Lower leg skin (tissue), 3 donors: ENCODE measurements at regions not wholly inside any gene's neighbourhood (a gene's known extent, or its start where the extent isn't known, plus 50 kb on each side); places are given as distances from the start of the nearest gene placed in this dataset.

Experiments used
- POLR2A ChIP-seq, 2 donors: fragments of 450-650 bp; IDR thresholded peaks; one replicate each; pipeline ENCODE4 v1.6.1; 2016 to 2017; ENCODE audit warnings: antibody characterized with exemption in 2 of 2, mild to moderate bottlenecking in 1 of 2, moderate library complexity in 1 of 2
- TF ChIP-seq, protein P1 (sequence below), 3 donors: fragments of 450-650 bp; IDR thresholded peaks; one replicate each; pipeline ENCODE4 v1.5.1; 2016; ENCODE audit warnings: antibody characterized with exemption in 3 of 3, mild to moderate bottlenecking in 3 of 3, moderate library complexity in 2 of 3

DNA sequence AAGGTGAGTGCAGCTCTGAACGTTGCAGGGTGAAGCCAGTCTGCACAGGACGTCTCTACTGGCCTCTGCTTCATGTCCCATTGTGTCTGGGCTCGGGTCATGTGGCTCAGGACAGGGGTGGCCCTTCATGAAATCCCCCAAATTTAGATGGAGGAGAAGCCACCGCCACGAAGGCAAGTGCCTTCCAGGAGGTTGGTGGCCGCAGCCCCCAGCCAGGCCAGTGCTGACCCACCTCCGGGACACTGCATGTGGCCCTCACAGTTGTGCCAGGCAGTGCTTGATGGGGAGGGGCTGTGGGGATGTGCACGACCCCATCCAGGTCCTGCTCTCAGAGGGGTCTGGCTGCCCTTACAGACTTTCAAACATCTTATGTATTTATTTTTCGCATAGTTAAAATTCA lies 1311.1 kb downstream of the BRD1 start:
- TF ChIP-seq, protein P1, sequence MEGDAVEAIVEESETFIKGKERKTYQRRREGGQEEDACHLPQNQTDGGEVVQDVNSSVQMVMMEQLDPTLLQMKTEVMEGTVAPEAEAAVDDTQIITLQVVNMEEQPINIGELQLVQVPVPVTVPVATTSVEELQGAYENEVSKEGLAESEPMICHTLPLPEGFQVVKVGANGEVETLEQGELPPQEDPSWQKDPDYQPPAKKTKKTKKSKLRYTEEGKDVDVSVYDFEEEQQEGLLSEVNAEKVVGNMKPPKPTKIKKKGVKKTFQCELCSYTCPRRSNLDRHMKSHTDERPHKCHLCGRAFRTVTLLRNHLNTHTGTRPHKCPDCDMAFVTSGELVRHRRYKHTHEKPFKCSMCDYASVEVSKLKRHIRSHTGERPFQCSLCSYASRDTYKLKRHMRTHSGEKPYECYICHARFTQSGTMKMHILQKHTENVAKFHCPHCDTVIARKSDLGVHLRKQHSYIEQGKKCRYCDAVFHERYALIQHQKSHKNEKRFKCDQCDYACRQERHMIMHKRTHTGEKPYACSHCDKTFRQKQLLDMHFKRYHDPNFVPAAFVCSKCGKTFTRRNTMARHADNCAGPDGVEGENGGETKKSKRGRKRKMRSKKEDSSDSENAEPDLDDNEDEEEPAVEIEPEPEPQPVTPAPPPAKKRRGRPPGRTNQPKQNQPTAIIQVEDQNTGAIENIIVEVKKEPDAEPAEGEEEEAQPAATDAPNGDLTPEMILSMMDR (IDR thresholded peaks at IDR 0.05): no peak
- TF ChIP-seq POLR2A (IDR thresholded peaks at IDR 0.05): no peak
